H1 (cell line): ENCODE measurements at regions not wholly inside any gene's neighbourhood (a gene's known extent, or its start where the extent isn't known, plus 50 kb on each side); places are given as distances from the start of the nearest gene placed in this dataset.

Source experiments
- BCL11A ChIP-seq, 2 experiments: IDR thresholded peaks; one replicate each; pipeline ENCODE4 v1.6.1; 2011; ENCODE audit warnings: low read depth in 2 of 2, low read length in 2 of 2, mild to moderate bottlenecking in 2 of 2
- BRCA1 ChIP-seq: IDR thresholded peaks from 2 replicates; pipeline ENCODE4 v1.6.1; 2012; ENCODE audit warnings: low read depth, low read length, improper control_type of control experiment
- CEBPB ChIP-seq: IDR thresholded peaks from 2 replicates; pipeline ENCODE4 v1.6.1; 2012; ENCODE audit warnings: low read depth, low read length
- JUN ChIP-seq: IDR thresholded peaks from 2 replicates; pipeline ENCODE4 v1.6.1; 2011; ENCODE audit warnings: low read depth, mild to moderate bottlenecking, improper control_type of control experiment, low read length
- NRF1 ChIP-seq: IDR thresholded peaks from 2 replicates; pipeline ENCODE4 v1.6.1; 2011; ENCODE audit warnings: mild to moderate bottlenecking, low read depth, low read length, improper control_type of control experiment
- TF ChIP-seq, protein P1 (sequence below): fragments of 300-600 bp; sonication (generic); IDR thresholded peaks from 2 replicates; pipeline ENCODE4 v1.7.1; 2012; ENCODE audit warnings: low read length, moderate library complexity, mild to moderate bottlenecking, inconsistent platforms; ENCODE audit not compliant: insufficient replicate concordance
- TF ChIP-seq, protein P2 (sequence below), 3 experiments: IDR thresholded peaks; 1 replicate in 2 of 3; 2 replicates in 1 of 3; pipeline versions ENCODE4 v1.5.1 to v1.6.1; 2011; ENCODE audit warnings: low read length in 3 of 3, mild to moderate bottlenecking in 3 of 3, inconsistent platforms in 2 of 3, low read depth in 1 of 3, moderate library complexity in 1 of 3; ENCODE audit not compliant: insufficient read depth in 1 of 3; ENCODE audit errors: control extremely low read depth in 1 of 3

DNA sequence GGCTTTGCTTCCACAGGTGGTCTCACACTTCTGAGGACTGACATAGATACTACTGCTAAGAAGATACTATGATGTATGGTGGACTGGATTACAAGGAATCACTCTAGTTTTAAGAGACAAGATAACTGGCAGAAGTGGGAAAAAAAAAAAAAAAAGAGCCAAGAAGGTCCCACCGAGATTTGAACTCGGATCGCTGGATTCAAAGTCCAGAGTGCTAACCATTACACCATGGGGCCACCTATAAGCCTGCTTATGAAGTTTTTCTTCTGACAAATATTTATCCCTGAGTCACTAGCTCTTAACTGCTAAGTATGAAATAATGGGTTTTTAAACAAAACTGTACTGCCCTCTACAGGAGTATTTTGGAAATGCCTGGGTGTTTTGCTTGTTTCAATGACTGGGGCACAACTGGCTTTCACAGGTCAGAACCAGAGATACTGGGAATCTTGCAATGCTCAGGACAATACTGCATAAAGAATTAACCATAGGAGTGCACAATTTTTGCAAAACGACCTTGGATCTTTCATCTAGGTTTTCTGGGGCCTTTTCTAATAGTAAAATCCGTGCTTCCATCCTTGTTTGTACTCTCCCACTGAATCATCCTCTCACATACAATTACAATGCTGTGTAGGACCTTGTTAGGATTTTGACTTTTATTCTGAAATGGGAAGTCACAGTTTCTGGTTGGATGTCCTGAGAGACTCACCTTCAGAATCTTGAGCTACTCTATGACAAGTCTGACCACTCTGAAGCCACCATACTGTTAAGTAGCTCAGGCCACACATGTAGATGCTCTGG, 116.3 kb downstream of the OR2B2 start (continued):
- TF ChIP-seq, protein P1, sequence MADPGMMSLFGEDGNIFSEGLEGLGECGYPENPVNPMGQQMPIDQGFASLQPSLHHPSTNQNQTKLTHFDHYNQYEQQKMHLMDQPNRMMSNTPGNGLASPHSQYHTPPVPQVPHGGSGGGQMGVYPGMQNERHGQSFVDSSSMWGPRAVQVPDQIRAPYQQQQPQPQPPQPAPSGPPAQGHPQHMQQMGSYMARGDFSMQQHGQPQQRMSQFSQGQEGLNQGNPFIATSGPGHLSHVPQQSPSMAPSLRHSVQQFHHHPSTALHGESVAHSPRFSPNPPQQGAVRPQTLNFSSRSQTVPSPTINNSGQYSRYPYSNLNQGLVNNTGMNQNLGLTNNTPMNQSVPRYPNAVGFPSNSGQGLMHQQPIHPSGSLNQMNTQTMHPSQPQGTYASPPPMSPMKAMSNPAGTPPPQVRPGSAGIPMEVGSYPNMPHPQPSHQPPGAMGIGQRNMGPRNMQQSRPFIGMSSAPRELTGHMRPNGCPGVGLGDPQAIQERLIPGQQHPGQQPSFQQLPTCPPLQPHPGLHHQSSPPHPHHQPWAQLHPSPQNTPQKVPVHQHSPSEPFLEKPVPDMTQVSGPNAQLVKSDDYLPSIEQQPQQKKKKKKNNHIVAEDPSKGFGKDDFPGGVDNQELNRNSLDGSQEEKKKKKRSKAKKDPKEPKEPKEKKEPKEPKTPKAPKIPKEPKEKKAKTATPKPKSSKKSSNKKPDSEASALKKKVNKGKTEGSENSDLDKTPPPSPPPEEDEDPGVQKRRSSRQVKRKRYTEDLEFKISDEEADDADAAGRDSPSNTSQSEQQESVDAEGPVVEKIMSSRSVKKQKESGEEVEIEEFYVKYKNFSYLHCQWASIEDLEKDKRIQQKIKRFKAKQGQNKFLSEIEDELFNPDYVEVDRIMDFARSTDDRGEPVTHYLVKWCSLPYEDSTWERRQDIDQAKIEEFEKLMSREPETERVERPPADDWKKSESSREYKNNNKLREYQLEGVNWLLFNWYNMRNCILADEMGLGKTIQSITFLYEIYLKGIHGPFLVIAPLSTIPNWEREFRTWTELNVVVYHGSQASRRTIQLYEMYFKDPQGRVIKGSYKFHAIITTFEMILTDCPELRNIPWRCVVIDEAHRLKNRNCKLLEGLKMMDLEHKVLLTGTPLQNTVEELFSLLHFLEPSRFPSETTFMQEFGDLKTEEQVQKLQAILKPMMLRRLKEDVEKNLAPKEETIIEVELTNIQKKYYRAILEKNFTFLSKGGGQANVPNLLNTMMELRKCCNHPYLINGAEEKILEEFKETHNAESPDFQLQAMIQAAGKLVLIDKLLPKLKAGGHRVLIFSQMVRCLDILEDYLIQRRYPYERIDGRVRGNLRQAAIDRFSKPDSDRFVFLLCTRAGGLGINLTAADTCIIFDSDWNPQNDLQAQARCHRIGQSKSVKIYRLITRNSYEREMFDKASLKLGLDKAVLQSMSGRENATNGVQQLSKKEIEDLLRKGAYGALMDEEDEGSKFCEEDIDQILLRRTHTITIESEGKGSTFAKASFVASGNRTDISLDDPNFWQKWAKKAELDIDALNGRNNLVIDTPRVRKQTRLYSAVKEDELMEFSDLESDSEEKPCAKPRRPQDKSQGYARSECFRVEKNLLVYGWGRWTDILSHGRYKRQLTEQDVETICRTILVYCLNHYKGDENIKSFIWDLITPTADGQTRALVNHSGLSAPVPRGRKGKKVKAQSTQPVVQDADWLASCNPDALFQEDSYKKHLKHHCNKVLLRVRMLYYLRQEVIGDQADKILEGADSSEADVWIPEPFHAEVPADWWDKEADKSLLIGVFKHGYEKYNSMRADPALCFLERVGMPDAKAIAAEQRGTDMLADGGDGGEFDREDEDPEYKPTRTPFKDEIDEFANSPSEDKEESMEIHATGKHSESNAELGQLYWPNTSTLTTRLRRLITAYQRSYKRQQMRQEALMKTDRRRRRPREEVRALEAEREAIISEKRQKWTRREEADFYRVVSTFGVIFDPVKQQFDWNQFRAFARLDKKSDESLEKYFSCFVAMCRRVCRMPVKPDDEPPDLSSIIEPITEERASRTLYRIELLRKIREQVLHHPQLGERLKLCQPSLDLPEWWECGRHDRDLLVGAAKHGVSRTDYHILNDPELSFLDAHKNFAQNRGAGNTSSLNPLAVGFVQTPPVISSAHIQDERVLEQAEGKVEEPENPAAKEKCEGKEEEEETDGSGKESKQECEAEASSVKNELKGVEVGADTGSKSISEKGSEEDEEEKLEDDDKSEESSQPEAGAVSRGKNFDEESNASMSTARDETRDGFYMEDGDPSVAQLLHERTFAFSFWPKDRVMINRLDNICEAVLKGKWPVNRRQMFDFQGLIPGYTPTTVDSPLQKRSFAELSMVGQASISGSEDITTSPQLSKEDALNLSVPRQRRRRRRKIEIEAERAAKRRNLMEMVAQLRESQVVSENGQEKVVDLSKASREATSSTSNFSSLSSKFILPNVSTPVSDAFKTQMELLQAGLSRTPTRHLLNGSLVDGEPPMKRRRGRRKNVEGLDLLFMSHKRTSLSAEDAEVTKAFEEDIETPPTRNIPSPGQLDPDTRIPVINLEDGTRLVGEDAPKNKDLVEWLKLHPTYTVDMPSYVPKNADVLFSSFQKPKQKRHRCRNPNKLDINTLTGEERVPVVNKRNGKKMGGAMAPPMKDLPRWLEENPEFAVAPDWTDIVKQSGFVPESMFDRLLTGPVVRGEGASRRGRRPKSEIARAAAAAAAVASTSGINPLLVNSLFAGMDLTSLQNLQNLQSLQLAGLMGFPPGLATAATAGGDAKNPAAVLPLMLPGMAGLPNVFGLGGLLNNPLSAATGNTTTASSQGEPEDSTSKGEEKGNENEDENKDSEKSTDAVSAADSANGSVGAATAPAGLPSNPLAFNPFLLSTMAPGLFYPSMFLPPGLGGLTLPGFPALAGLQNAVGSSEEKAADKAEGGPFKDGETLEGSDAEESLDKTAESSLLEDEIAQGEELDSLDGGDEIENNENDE: no peak
- peak; percentile 40; the same call in 1 of the 2 replicates for TF ChIP-seq CEBPB
- TF ChIP-seq, protein P2, sequence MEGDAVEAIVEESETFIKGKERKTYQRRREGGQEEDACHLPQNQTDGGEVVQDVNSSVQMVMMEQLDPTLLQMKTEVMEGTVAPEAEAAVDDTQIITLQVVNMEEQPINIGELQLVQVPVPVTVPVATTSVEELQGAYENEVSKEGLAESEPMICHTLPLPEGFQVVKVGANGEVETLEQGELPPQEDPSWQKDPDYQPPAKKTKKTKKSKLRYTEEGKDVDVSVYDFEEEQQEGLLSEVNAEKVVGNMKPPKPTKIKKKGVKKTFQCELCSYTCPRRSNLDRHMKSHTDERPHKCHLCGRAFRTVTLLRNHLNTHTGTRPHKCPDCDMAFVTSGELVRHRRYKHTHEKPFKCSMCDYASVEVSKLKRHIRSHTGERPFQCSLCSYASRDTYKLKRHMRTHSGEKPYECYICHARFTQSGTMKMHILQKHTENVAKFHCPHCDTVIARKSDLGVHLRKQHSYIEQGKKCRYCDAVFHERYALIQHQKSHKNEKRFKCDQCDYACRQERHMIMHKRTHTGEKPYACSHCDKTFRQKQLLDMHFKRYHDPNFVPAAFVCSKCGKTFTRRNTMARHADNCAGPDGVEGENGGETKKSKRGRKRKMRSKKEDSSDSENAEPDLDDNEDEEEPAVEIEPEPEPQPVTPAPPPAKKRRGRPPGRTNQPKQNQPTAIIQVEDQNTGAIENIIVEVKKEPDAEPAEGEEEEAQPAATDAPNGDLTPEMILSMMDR (IDR thresholded peaks at IDR 0.05; ENCODE audit: control extremely low read depth in 1 of 3, insufficient read depth in 1 of 3, low read depth in 1 of 3, low read length in 3 of 3): peak in 2 of 3 experiments; percentile 44 to 71; a peak in 3 of 4 replicates
- TF ChIP-seq NRF1: no peak; the same call in 1 of the 2 replicates
- TF ChIP-seq BRCA1: no peak
- TF ChIP-seq JUN: 0 out of 2 replicates have a peak, but pooled peaks have one; percentile 33
- no peak for TF ChIP-seq BCL11A (IDR thresholded peaks at IDR 0.05; ENCODE audit: low read depth in 2 of 2, low read length in 2 of 2)
